GM12878 (cell line): ENCODE measurements at regions not wholly inside any gene's neighbourhood (a gene's known extent, or its start where the extent isn't known, plus 50 kb on each side); places are given as distances from the start of the nearest gene placed in this dataset.

Source experiments
- ATAC-seq: fragments of 200-7000 bp; cut with Tn5 transposase; 3 replicates; pipeline ENCODE4 v1.9.1; 2020; ENCODE audit warnings: mild to moderate bottlenecking, moderate library complexity
- BruUV-seq: library from RNA; stranded (reverse); fragments of 400-500 nt; replicated peaks from 2 replicates; lab custom pipeline; 2021; lab: Mats Ljungman, UMichigan
- CTCF ChIA-PET: fragments of 300-600 bp; sonication (Branson Sonifier 250); formaldehyde crosslinking; extraction: SDS; loops from one replicate; lab custom pipeline; 2021; ENCODE audit warnings: inconsistent platforms; lab: Yijun Ruan, JAX
- POLR2A ChIA-PET: fragments of 350-600 bp; formaldehyde crosslinking; extraction: SDS; loops from one replicate; lab custom pipeline; 2021; ENCODE audit warnings: inconsistent platforms; lab: Charles Lee
- RAD21 ChIA-PET: fragments of 300-600 bp; sonication (Branson Sonifier 250); formaldehyde crosslinking; loops from one replicate; lab custom pipeline; 2023; ENCODE audit warnings: antibody characterized with exemption; ENCODE audit not compliant: unreplicated experiment; lab: Charles Lee
- SMC1A ChIA-PET: fragments of 300-600 bp; sonication (Branson Sonifier 250); formaldehyde crosslinking; loops from one replicate; lab custom pipeline; 2023; ENCODE audit not compliant: unreplicated experiment, uncharacterized antibody; lab: Charles Lee
- DNase-seq: peaks from one replicate; pipeline ENCODE4 v3.0.0-alpha.2; 2011; ENCODE audit warnings: low read depth, low spot score
- FAIRE-seq: peaks from 3 replicates; lab custom pipeline; 2011; peaks lifted over from hg19 to GRCh38; lab: Jason Lieb, UNC
- H2AFZ ChIP-seq: 2 replicates; pipeline ENCODE4 v1.6.0; 2011; ENCODE audit warnings: low read depth, low read length, control low read depth; ENCODE audit not compliant: control insufficient read depth
- H3K27ac ChIP-seq: 2 replicates; pipeline ENCODE4 v1.5.1; 2011; ENCODE audit warnings: control low read depth; ENCODE audit not compliant: control insufficient read depth, insufficient read depth
- H3K27me3 ChIP-seq, 2 experiments: replicated peaks in 1 of 2; 2 replicates each; pipeline versions ENCODE4 v1.6.0 to v1.6.1; 2011; ENCODE audit warnings: low read length in 1 of 2; ENCODE audit not compliant: control insufficient read depth in 2 of 2, insufficient read depth in 2 of 2
- H3K36me3 ChIP-seq, 2 experiments: 2 replicates each; pipeline ENCODE4 v1.5.1; 2011; ENCODE audit warnings: low read length in 1 of 2; ENCODE audit not compliant: control insufficient read depth in 2 of 2, insufficient read depth in 2 of 2
- H3K4me1 ChIP-seq: 2 replicates; pipeline ENCODE4 v1.6.1; 2011; ENCODE audit warnings: mild to moderate bottlenecking, low read length, moderate library complexity, mixed read lengths; ENCODE audit not compliant: control insufficient read depth, insufficient read depth
- H3K4me2 ChIP-seq: 2 replicates; pipeline ENCODE4 v1.6.0; 2011; ENCODE audit warnings: control low read depth; ENCODE audit not compliant: control insufficient read depth, insufficient read depth
- H3K4me3 ChIP-seq: fragments of 200-600 bp; sonication (generic); 2 replicates; pipeline ENCODE4 v1.5.1; 2016
- H3K79me2 ChIP-seq: 2 replicates; pipeline ENCODE4 v1.6.0; 2011; ENCODE audit warnings: low read length; ENCODE audit not compliant: control insufficient read depth, insufficient read depth
- H3K9ac ChIP-seq: 2 replicates; pipeline ENCODE4 v1.8.0; 2011; ENCODE audit warnings: low read length, control low read depth, mixed read lengths; ENCODE audit not compliant: control insufficient read depth, insufficient read depth
- H3K9me3 ChIP-seq: replicated peaks from 3 replicates; pipeline ENCODE4 v1.5.1; 2011; ENCODE audit warnings: mild to moderate bottlenecking, low read length; ENCODE audit not compliant: control insufficient read depth, insufficient read depth
- H4K20me1 ChIP-seq: 2 replicates; pipeline ENCODE4 v1.6.0; 2011; ENCODE audit not compliant: control insufficient read depth, insufficient read depth
- BACH1 ChIP-seq: fragments of 450-650 bp; IDR thresholded peaks from 2 replicates; pipeline ENCODE4 v1.6.1; 2017; ENCODE audit warnings: mild to moderate bottlenecking, borderline replicate concordance
- CHD1 ChIP-seq: IDR thresholded peaks from 2 replicates; pipeline ENCODE4 v1.6.1; 2012; ENCODE audit warnings: low read depth, low read length, improper control_type of control experiment
- E2F8 ChIP-seq: fragments of 450-650 bp; IDR thresholded peaks from 2 replicates; pipeline ENCODE4 v1.6.1; 2018; ENCODE audit warnings: mild to moderate bottlenecking, low read depth, moderate library complexity; ENCODE audit not compliant: partially characterized antibody
- SMC3 ChIP-seq: IDR thresholded peaks from 2 replicates; pipeline ENCODE4 v1.6.1; 2011; ENCODE audit warnings: low read length, improper control_type of control experiment, borderline replicate concordance
- TCF7 ChIP-seq: IDR thresholded peaks from 2 replicates; pipeline ENCODE4 v1.6.1; 2014; ENCODE audit warnings: antibody characterized with exemption, borderline replicate concordance
- WGBS: methylation state at CpG from one replicate; pipeline ENCODE4 v1.1.6; 2016; ENCODE audit warnings: low lambda C conversion rate; ENCODE audit not compliant: insufficient replicate concordance, insufficient coverage; ENCODE audit errors: missing lambda C conversion rate; 5-methylcytosine and 5-hydroxymethylcytosine counted together
- in situ Hi-C: fragments of 300-500 bp; cut with MboI; formaldehyde crosslinking; loops from 9 replicates; pipeline ENCODE4 v1.14.3; 2018; ENCODE audit warnings: mixed read lengths
- intact Hi-C: fragments of 100-400 bp; cut with micrococcal nuclease; formaldehyde crosslinking; loops from one replicate; pipeline ENCODE4 v1.14.2; 2022; ENCODE audit not compliant: unreplicated experiment

GRCh38 chr1:188243456-188243855, 1414.7 kb downstream of the PLA2G4A start (continued):
- no peak for TF ChIP-seq E2F8
- no peak for TF ChIP-seq BACH1
- TF ChIP-seq CHD1: no peak
- TF ChIP-seq TCF7: no peak

GRCh38 chr1:188244681-188245080, 1415.9 kb downstream of the PLA2G4A start:
- in situ Hi-C loops (no loop called here), intact Hi-C loops (loop anchor here (5.0 kb wide), 1 partner anchor 317 kb away; no protein-coding TSS in a partner anchor)
- CTCF ChIA-PET: interaction anchor here (1.5 kb wide), 1 partner anchor 18 kb away, joined by 4 read pairs; no protein-coding TSS in a partner anchor

More at GRCh38 chr1:188244681-188245080, 1415.9 kb downstream of the PLA2G4A start:
- Histone ChIP-seq H3K4me2 (no peak overlapping the region), H3K4me3 (no peak overlapping the region), H3K79me2 (no peaks in the 10 kb centered on the region), H2AFZ (no peak overlapping the region), H3K36me3 (no peaks in the 10 kb centered on the region), H3K9me3 (no peaks in the 10 kb centered on the region), H3K27ac (no peak overlapping the region), H3K9ac (no peak overlapping the region), H4K20me1 (no peaks in the 10 kb centered on the region), H3K4me1 (no peaks in the 10 kb centered on the region), H3K27me3 (no peaks in the 10 kb centered on the region)
- FAIRE-seq: no peak
- no TSS peak for BruUV-seq
- ChIA-PET POLR2A (no interaction called here), RAD21 (no interaction called here), SMC1A (no interaction called here)
- TF ChIP-seq SMC3: no peak
- WGBS: 0% methylated on average over 1 of the region's 1 CpG
- DNase-seq: no peak
- ATAC-seq: no peak
